ENCODE measurements at regions not wholly inside any gene's neighbourhood (a gene's known extent, or its start where the extent isn't known, plus 50 kb on each side); places are given as distances from the start of the nearest gene placed in this dataset.

DNA sequence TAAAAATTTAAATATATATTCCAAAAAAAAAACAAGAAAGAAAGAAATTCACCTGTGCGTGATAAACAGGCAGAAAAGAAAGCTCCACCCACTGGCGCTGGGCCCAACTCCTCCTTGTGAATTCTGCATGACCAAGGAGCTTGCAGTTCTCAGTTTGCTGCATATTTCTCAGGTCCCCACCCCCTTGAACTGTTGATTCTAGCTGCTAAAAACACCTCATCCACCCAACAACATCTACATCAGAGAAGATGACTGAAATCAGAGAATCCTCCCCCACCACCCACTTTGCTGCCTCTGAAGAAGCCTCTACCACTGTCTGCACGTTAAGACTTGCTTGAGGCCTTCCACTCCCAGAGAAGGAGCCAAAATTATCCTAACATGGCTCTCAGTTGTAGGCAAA lies 104.8 kb downstream of the RGS2 start:
- TF ChIP-seq, protein P1, sequence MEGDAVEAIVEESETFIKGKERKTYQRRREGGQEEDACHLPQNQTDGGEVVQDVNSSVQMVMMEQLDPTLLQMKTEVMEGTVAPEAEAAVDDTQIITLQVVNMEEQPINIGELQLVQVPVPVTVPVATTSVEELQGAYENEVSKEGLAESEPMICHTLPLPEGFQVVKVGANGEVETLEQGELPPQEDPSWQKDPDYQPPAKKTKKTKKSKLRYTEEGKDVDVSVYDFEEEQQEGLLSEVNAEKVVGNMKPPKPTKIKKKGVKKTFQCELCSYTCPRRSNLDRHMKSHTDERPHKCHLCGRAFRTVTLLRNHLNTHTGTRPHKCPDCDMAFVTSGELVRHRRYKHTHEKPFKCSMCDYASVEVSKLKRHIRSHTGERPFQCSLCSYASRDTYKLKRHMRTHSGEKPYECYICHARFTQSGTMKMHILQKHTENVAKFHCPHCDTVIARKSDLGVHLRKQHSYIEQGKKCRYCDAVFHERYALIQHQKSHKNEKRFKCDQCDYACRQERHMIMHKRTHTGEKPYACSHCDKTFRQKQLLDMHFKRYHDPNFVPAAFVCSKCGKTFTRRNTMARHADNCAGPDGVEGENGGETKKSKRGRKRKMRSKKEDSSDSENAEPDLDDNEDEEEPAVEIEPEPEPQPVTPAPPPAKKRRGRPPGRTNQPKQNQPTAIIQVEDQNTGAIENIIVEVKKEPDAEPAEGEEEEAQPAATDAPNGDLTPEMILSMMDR (IDR thresholded peaks at IDR 0.05; ENCODE audit: low read depth, low read length) = no peak
- DNase-seq (ENCODE audit: low read depth, low spot score) = no peak
- in situ Hi-C loops (cut with HindIII; ENCODE audit: low sequenced_read_pairs) = no loop called here
- H3K4me3 ChIP-seq (ENCODE audit: low read depth, low read length) = no peak overlapping the region

DNA sequence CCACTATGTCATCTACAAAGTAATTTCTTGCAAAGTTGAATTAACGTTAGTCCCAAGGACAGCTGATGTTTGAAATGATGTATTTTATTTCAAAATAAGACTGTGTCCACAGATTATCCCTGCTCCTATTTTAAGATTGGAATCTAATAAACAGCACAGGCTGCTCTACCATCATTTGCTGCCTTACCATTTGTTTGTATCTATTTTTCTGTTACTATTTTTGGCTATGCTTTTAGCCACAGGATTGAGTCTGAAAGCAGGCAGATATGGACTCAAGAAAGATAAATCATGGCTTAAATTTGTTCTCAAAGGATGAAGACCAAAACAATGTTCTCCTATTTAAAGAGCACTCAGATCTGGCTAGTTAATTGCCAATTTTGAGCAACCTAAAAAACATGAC lies 105.3 kb downstream of the RGS2 start:
- no peak overlapping the region for H3K4me3 ChIP-seq (ENCODE audit: low read depth, low read length)
- TF ChIP-seq, protein P1 (IDR thresholded peaks at IDR 0.05; ENCODE audit: low read depth, low read length) = no peak
- DNase-seq (ENCODE audit: low read depth, low spot score) = no peak
- in situ Hi-C loops (cut with HindIII; ENCODE audit: low sequenced_read_pairs) = no loop called here

DNA sequence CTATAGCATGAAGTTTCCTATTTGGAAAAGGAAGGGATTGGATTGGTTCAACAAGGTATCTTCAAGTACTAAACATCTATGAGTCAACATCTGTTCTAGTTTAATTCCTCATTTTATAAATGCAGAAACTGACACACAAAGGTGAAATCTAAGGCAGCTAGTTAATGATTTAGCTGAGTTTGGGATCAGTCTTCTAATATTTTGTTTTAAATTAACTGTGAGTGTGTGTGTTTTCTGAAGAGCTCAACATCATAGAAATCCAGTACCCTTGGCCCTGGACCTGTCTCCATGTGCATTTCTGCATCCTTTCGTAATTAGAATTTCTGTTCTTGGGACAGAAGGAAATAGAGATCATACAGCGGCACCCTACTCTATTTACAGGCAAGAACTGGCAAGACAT lies 105.9 kb downstream of the RGS2 start:
- TF ChIP-seq, protein P1 (IDR thresholded peaks at IDR 0.05; ENCODE audit: low read depth, low read length) = no peak
- in situ Hi-C loops (cut with HindIII; ENCODE audit: low sequenced_read_pairs) = no loop called here
- H3K4me3 ChIP-seq (ENCODE audit: low read depth, low read length) = no peak overlapping the region
- DNase-seq (ENCODE audit: low read depth, low spot score) = no peak

DNA sequence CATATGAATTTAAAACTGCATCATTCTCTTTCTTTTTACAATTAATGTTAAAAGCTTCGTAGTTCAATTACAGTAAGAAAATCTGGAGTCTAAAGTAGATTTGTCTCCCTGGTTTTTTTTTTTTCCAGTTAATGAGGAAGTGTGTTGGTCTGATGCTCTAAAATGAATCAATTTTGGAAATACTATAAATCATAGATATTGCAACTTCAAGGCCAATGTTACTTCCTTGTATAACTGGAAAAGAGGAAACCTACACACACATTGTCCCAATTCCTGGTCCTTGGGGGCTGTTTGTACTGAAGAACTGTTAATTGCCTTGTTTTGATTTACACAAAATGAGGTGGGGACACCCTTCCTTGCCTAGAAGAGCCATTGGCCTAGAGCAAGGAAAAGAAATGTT lies 107.2 kb downstream of the RGS2 start:
- in situ Hi-C loops (cut with HindIII; ENCODE audit: low sequenced_read_pairs) = no loop called here
- H3K4me3 ChIP-seq (ENCODE audit: low read depth, low read length) = no peak overlapping the region
- DNase-seq (ENCODE audit: low read depth, low spot score) = no peak
- TF ChIP-seq, protein P1 (IDR thresholded peaks at IDR 0.05; ENCODE audit: low read depth, low read length) = no peak

DNA sequence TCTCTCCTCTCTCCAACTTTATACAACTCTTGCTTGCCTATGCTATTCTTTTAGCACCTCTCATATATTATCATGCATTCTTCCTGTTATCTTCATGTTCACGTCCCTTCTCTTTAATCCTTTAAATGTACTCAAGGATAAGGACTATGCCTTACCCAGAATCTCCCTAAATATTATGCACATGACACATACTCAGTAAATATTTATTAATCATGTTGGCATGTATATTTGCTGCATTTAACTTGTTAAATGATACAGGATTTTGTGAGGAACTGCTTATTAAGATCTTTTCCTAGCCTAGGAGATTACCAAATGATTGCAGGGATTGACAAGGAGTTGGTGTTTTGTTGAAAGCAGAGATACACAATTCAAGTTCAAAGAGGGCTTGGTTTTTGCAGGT lies 109.4 kb downstream of the RGS2 start:
- DNase-seq (ENCODE audit: low read depth, low spot score) = no peak
- no peak overlapping the region for H3K4me3 ChIP-seq (ENCODE audit: low read depth, low read length)
- in situ Hi-C loops (cut with HindIII; ENCODE audit: low sequenced_read_pairs) = no loop called here
- TF ChIP-seq, protein P1 (IDR thresholded peaks at IDR 0.05; ENCODE audit: low read depth, low read length) = no peak

DNA sequence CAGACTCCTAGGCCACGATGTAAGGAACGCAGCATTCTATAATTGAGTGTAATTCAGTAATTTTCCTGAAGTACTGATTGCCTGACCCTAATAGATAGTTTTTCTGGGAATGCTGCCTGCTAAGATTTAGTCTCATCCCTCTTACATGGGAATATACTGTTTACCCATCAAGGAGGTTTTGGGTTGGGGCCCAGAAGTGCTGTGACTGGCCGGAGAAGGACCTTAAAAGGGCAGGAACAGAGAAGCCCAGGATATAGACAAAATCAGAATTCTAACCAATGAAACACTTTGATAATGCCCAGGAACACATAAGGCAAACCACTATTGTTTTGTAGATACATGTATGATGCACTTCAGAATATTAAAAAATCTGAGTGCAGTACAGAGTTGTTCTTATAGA lies 111.6 kb downstream of the RGS2 start:
- TF ChIP-seq, protein P1 (IDR thresholded peaks at IDR 0.05; ENCODE audit: low read depth, low read length) = no peak
- no peak for DNase-seq (ENCODE audit: low read depth, low spot score)
- in situ Hi-C loops (cut with HindIII; ENCODE audit: low sequenced_read_pairs) = no loop called here
- no peak overlapping the region for H3K4me3 ChIP-seq (ENCODE audit: low read depth, low read length)

DNA sequence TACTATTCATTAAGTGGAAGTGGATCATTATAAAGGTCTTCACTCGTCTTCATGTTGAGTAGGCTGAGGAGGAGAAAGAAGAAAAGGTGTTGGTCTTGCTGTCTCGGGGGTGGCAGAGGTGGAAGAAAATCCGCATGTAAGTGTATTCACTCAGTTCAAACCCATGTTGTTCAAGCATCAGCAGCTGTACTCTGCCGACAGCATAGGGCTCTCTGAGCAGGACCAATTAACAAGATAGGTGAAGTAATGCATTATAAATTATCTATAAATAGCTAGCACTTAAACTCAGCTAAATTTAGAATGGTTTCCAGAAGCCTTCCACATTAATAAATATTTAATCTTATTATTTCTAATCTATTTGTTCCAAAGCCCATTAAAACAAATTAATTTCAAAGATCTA lies 116.8 kb downstream of the RGS2 start:
- DNase-seq (ENCODE audit: low read depth, low spot score) = no peak
- TF ChIP-seq, protein P1 (IDR thresholded peaks at IDR 0.05; ENCODE audit: low read depth, low read length) = no peak
- no peak overlapping the region for H3K4me3 ChIP-seq (ENCODE audit: low read depth, low read length)
- in situ Hi-C loops (cut with HindIII; ENCODE audit: low sequenced_read_pairs) = no loop called here
